CD4-positive, alpha-beta T cell treated with Interleukin-6 for 4 hours (primary cell): ENCODE measurements at regions not wholly inside any gene's neighbourhood (a gene's known extent, or its start where the extent isn't known, plus 50 kb on each side); places are given as distances from the start of the nearest gene placed in this dataset.
"Not testable (repeated sequence)": the region's sequence is repeated elsewhere in the genome, so short reads cannot be mapped to it uniquely, and the experiment has no call there.

Experiments
- DNase-seq: peaks from one replicate; pipeline ENCODE4 v3.0.0-alpha.2; 2020; ENCODE audit warnings: mixed read lengths

DNA sequence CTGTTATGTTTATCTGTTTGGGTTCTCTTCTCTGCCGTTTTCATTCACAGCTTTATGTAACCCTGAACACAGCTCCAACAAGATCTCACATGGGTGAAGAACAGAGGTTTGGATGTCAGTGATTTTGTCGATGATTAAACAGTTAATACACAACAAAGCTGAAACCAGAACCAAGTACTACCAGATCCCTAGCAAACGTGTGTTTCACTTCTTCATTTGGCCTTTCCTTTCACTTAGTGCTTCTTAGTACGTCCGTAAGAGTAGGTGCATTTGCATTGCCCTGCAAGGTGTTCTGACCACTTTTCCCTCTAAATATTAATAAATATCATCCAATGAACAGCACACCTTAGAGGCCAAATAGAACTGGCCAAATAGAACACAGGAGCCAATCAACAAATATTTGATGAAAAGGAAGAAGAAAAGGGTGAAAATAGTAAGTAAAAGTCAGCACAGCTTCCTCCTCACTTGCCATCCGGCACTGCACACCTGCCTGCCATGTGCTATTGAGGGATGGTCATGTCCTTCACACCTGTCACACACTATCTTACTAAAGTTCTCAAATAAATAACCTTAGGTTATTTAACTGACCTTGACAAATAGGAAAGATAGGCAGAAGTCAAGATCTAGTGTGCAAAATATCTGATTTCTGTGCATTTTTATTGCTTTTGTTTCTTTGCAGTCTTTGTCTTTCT lies 252.6 kb upstream of the ANKRD30A start:
- DNase-seq: no peak

DNA sequence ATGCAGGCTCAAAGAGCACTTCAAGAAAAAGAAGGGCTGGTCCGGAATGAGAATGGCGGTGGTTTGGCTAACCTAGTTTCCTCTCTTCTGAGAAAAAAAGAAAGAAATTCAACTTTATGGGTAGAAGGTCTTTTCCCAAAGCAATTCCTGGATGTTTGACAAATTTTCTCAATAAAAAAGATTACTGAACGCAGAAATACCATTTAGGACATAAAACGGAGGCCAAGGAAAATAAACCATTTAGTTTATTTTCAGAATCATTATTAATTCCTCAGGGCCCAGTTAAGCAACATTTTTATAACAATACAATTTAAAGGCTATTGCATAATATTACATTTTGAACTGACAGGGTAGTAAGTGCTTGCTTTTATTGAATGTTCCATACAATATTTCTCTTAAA lies 284.6 kb upstream of the ANKRD30A start:
- DNase-seq: no peak

DNA sequence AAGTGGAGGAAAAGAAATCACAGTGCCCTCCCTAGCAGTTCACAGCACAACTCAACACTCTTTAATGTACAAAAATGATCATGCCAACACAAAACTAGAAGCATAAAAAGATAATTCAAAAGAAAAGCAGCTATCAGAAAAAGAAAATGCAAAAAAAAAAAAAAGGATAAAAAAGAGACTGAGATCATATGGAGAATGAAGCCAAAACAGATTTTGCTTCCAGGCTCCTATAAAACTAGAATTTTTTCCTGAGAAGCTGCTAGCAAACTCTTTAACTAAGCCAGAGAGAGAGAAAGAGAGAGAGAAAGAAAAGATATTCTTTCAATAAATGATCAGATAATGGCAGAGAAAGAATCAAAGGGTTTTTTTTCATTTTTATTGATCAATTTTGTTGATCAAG lies 288.0 kb upstream of the ANKRD30A start:
- no peak for DNase-seq

- DNase-seq: no peak
Measured at GRCh38 chr10:36819781-36820180, 305.6 kb upstream of the ANKRD30A start.

- no peak for DNase-seq
Measured at GRCh38 chr10:36817898-36818297, 307.5 kb upstream of the ANKRD30A start.

DNA sequence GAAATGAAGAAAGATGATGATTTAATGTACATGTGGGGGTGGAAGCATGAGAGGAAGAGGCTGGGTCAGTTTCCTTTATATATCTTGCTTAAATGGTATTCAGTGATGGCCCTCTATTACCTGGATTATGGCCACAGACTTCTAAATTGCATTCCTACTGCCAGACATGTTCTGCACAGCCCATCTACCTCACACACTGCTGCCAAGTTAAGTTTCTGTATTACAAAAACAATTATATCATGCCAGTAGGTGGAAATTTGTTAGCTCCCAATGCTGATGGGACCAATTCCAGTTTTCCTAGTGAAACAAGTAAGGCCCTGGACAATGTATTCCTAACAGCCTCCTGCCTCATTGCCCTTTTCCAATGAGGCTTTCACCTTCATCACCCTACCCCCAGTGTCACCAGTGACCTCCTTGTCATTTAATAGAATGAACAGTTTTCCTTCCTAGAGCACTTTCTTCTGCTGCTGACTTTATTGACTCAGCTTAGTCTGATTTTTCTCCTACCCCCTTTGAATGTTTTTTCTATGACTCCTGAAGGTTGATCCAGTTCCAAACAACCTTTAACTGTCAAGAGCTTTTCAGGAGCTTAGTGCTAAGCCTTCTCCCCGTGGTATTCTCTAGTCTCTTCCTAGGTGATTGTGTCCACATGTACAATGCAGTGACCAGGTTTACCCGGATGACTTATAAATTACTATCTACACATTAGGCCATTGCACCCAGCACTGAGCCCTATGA lies 316.6 kb upstream of the ANKRD30A start:
- no peak for DNase-seq

DNA sequence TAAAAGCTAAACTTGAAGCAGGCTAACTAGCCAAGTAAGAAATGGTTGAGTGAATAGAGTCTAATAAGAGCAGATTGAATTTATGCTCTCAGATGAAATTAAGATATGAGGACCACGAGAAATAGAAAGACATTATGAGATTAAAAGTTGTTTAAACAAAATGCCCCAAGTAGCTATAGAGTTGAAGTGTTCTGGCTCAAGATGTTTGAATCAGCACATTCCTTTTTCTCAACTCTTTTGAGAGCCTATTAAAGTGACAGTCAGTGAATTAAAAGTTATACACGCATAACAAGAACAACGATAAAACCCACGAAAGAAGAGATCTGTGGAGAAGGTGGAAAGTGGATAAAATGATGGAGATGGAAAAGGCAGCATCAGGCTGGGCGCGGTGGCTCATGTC lies 322.2 kb upstream of the ANKRD30A start:
- no peak for DNase-seq

- DNase-seq: no peak
Measured at GRCh38 chr10:36802490-36803153, 322.8 kb upstream of the ANKRD30A start.

DNA sequence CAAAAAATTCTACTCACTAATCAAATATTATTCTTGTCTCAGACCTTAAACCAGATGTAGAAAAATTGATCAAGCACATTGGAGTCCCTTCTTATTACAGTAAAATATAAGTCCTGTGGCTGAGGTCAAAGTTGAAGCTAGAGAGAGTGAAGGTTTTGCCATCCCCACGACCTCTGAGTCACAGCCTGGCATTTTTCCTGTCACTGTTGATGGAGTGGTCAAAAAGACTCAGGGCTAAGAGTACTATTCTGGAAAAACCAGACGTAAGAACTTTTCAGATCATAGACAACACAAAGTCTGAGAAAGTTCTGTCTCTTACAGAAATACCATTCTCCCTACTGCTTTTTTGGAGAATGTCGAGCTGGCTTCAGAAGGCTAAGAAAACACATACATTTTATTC lies 323.7 kb upstream of the ANKRD30A start:
- no peak for DNase-seq

DNA sequence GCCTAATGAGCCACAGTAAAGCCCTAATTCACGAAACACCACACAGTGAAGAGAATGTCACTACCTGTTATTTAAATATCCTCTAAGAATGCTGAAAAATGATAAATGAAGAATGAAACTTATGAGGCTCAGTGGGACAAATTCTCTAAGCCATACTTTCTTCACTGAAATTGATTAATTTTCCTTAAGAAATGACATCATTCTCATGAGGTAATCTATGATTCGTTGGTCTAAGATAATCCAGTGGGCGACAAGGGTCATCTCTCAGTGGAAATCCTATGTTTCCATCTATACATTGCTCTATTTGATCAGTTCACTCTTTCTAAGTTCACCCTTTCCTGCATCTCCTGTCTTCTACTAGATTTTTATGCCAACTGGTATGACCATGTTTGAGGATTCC lies 330.4 kb upstream of the ANKRD30A start:
- DNase-seq: no peak

GRCh38 chr10:36789974-36790373 lies 335.4 kb upstream of the ANKRD30A start:
- DNase-seq: no peak

DNA sequence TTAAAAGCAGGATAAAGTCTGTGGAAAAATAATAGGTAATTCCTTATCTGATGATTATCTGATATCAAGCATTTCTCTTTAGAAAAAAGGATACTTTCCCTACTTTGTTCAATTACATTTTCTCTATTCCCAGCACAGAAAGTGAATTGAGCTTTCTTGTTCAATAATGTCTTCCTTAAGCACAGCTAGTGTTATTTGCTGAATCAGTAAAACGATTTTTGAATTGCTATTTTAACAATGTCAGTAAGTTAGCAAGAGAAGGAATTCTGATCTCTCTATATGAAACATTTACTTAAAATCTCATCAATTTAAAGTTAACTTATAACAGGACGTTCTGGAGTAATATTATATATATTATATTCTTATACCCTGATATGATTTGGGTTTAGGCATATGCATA lies 337.2 kb upstream of the ANKRD30A start:
- DNase-seq: no peak

DNA sequence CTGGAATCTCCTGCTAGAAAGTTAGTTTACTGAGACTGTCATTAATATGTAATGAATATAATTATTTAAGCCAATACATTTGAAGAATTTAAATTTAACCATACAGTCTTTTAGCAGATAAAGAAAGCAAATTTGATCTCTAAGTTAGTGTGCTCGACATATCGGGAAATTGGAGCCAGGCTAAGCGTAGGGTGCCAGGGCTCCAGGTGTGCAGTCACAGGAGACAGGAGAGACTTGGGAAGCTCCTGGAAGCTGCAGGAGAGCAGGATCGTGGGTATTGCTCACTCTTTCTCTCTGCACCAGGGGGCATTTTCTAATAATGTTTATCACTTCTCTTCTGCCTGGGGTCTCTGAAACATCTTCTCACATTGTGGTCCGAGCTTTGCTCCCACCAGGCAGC lies 342.0 kb upstream of the ANKRD30A start:
- no peak for DNase-seq

DNA sequence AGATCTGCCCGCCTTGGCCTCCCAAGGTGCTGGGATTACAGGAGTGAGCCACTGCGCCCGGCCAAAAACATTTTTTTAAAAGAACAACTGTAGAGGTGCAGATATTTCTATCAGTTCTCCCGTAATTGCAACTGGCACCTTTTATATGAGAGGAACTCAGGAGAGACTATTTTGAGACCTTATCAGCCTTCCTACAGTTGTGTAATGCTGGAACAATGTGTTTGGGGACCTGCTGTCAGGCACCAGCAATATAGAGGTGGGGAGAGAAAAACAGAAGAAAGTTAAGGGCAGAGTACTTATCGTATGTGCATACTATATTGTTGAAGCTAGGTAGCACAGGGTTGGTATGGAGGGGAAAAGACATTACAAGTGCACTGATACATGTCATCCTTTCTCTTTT lies 343.8 kb upstream of the ANKRD30A start:
- DNase-seq: no peak

GRCh38 chr10:36780158-36780557 lies 345.2 kb upstream of the ANKRD30A start:
- DNase-seq: no peak

GRCh38 chr10:36779238-36779846 lies 346.1 kb upstream of the ANKRD30A start:
- DNase-seq: no peak

GRCh38 chr10:36778651-36779050 lies 346.7 kb upstream of the ANKRD30A start:
- no peak for DNase-seq

- no peak for DNase-seq
Measured at GRCh38 chr10:36773652-36774051, 351.7 kb upstream of the ANKRD30A start.

DNA sequence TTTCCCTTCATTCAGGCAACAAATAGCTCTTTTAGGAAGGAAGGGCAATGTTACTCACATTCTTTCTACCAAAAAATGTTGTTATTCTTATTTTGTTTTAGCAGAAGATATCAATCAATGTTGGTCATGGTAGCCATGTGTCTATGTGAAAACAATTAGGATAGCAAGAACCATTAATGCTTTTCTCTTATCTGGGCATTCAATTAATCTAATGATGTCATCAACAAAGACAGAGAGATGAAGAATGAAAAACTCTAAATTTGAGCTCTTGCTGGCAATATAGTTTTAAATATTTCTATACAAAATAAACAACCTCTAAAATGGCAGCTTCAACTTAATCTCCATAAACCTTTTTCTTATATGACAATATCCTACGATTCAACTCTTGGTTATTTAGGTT lies 353.7 kb upstream of the ANKRD30A start:
- DNase-seq: no peak

DNA sequence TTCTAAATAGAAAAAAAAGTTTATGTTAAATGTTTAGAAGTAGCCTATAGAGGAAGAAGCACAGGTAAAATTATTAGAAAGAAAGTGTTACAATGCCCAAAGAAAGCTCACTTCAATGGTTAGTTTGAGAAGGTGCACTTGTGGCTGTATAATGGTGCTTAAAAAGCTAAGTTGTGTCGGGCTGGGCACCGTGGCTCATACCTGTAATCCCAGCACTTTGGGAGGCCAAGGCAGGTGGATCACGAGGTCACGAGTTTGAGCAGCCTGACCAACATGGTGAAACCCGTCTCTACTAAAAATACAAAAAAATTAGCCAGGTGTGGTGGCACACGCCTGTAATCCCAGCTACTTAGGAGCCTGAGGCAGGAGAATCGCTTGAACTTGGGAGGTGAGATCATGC lies 355.7 kb upstream of the ANKRD30A start:
- DNase-seq: not testable (repeated sequence)

DNA sequence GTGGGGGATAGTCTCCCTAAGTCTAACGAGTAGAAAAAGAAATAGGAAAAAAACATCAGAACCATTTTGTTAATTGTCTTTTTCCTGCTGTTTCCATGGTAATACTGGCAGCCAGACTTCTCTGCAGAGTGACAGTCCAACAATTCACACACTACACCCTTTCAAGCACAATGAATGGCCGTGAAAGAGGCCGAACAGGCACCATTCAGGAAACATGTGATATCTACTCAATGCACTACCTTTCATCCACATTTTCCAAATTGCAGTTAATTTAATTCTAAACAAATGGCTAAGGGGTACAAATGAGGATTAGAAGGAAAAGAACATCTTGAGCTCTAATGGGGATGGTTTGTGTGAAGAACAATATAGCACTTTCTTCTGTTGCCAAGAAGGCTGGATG lies 358.5 kb upstream of the ANKRD30A start:
- DNase-seq: no peak

DNA sequence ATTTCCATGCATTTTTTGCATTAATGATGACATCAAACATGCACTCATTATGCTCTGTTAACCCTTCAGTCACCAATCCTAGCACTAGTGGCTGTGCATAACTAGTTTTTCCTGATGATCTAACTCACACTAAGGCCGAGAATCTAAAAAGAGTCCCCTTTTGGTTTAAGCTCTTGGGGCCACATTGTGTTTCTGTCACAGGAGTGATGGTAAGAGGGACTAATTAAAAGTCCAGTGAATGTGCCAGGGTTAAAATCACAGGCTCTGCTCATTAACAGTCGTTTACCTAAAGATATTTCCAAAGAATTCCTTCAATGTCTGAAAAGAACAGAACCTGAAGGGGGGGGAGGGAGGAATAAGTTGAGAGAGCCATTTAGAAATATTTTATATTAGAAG lies 359.0 kb upstream of the ANKRD30A start:
- DNase-seq: no peak

DNA sequence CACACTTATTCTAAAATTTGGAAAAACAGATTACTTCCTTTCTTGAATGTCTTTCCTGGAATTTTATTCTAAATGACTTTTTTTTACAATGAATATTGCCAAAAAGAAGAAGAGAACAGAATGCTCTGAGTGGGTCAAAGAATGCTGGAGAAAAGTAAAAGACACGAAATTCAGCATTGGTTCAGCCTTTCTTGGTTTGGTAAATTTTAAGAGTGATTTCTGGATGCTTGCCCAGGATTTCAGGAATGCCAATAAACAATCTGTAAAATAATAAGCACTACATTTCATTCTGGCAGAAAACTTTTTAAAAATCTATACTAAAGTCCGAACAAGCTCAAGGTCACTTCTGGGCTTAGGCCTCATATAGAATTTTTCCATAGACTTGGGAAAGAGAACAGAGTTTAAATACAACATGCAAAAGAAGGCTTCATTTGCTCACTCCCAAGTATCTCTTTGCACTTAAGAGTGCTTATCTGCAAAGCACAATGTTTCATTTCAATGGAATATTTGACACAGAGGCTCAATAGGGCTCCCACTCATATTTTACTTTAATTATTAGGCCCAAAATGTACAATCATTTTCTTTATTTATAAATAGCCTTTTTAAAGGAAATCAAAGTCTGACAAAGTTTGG lies 359.5 kb upstream of the ANKRD30A start:
- no peak for DNase-seq
